ENCODE measurements at regions not wholly inside any gene's neighbourhood (a gene's known extent, or its start where the extent isn't known, plus 50 kb on each side); places are given as distances from the start of the nearest gene placed in this dataset.

- ChIA-PET CTCF (no interaction called here), RAD21 (ENCODE audit: low non-redundant PET in 1 of 2, low total read pairs in 2 of 2, uncharacterized antibody in 2 of 2, unreplicated experiment in 2 of 2) (no interaction called here), POLR2A (no interaction called here)
- Histone ChIP-seq H3K9me2 (ENCODE audit: insufficient read depth) (no peaks in the 10 kb centered on the region), H2AFZ (ENCODE audit: low read depth, low read length, poor library complexity, severe bottlenecking) (peak overlapping the region; percentile 97), H3K27me3 (ENCODE audit: insufficient read depth, low read length) (peaks cover 6% of the 10 kb centered on the region; the same call in 1 of the 2 replicates), H3K27ac (ENCODE audit: low read depth, low read length) (no peak overlapping the region), H3K79me2 (ENCODE audit: insufficient read depth, low read length) (no peaks in the 10 kb centered on the region), H3K9me3 (ENCODE audit: control insufficient read depth in 1 of 2, insufficient read depth in 1 of 2, low read depth in 1 of 2, low read length in 2 of 2) (no peaks in the 10 kb centered on the region), H3K9ac (ENCODE audit: low read length) (no peak overlapping the region; the same call in 1 of the 2 replicates), H3K4me1 (ENCODE audit: control insufficient read depth in 1 of 2, insufficient read depth in 2 of 2, low read length in 2 of 2) (0 out of 4 replicates have a peak, but pooled peaks cover 0 to 3% of the 10 kb centered on the region in 2 experiments), H3K4me2 (ENCODE audit: low read length) (peak overlapping the region; percentile 53), H3K36me3 (ENCODE audit: control insufficient read depth in 1 of 2, insufficient read depth in 2 of 2, low read length in 2 of 2) (no peaks in the 10 kb centered on the region), H3K4me3 (replicated peaks in 1 of 2; ENCODE audit: low read depth in 1 of 2, low read length in 2 of 2) (no peak overlapping the region), H4K20me1 (ENCODE audit: insufficient read depth) (no peaks in the 10 kb centered on the region)
- ATAC-seq (peak; percentile 92), DNase-seq (ENCODE audit: low read depth, low spot score) (peak; percentile 36)
- BruUV-seq (replicated peaks): no TSS peak
- TF ChIP-seq FOSL1 (IDR thresholded peaks at IDR 0.05; ENCODE audit: low read depth) (no peak), SIN3A (IDR thresholded peaks at IDR 0.05; ENCODE audit: low read depth) (no peak), ATF3 (IDR thresholded peaks at IDR 0.05) (no peak), MAX (IDR thresholded peaks at IDR 0.05) (no peak), ZFX (IDR thresholded peaks at IDR 0.05) (no peak), YY1 (IDR thresholded peaks at IDR 0.05; ENCODE audit: extremely low read depth, insufficient replicate concordance, low read depth, low read length) (no peak), ELF1 (IDR thresholded peaks at IDR 0.05; ENCODE audit: borderline replicate concordance, low read depth) (no peak), POLR2AphosphoS5 (IDR thresholded peaks at IDR 0.05; ENCODE audit: low read depth, low read length) (no peak), POLR2A (IDR thresholded peaks at IDR 0.05; ENCODE audit: borderline replicate concordance, extremely low read depth, insufficient read depth, insufficient read length) (no peak), REST (IDR thresholded peaks at IDR 0.05; ENCODE audit: low read depth) (no peak), RAD21 (IDR thresholded peaks at IDR 0.05; ENCODE audit: low read depth) (peak; percentile 91), JUND (IDR thresholded peaks at IDR 0.05) (no peak), CTCF (IDR thresholded peaks at IDR 0.05 in 2 of 3, conservative IDR thresholded peaks at IDR 0.05 in 1 of 3; ENCODE audit: borderline replicate concordance in 1 of 3, insufficient read depth in 1 of 3, low read depth in 2 of 3, low read length in 2 of 3) (peak; percentile 57 to 80 (median 70); a peak in 5 of 6 replicates), EZH2 (IDR thresholded peaks at IDR 0.05) (no peak), CEBPB (IDR thresholded peaks at IDR 0.05; ENCODE audit: low read depth) (no peak), TCF7L2 (IDR thresholded peaks at IDR 0.05; ENCODE audit: borderline replicate concordance, extremely low read depth, insufficient read depth, insufficient read length) (no peak)
- intact Hi-C loops (cut with micrococcal nuclease): loop anchor here (1.0 to 2.0 kb wide), 3 partner anchors 235 to 739 kb away; no protein-coding TSS in a partner anchor
Observed at GRCh38 chr7:22001345-22002004, 55.8 kb upstream of the CDCA7L start.

All from HCT116 (cell line).